Activated T-helper 17 cell treated with anti-CD3 and anti-CD28 coated beads, Interleukin-2, amount 50 U/mL, for 72 hours (primary cell): ENCODE measurements at regions not wholly inside any gene's neighbourhood (a gene's known extent, or its start where the extent isn't known, plus 50 kb on each side); places are given as distances from the start of the nearest gene placed in this dataset.

Experiments used
- ATAC-seq: fragments of 150-1000 bp; cut with Tn5 transposase; replicated peaks from 2 replicates; pipeline ENCODE4 v1.10.0; 2021; ENCODE audit warnings: mild to moderate bottlenecking, moderate library complexity
- H3K27ac Mint-ChIP-seq: one replicate; pipeline ENCODE4 v1.8.0; 2022; ENCODE audit warnings: mixed read lengths
- H3K27me3 Mint-ChIP-seq: one replicate; pipeline ENCODE4 v1.8.0; 2022; ENCODE audit warnings: mixed read lengths
- H3K36me3 Mint-ChIP-seq: one replicate; pipeline ENCODE4 v1.8.0; 2022; ENCODE audit warnings: low read depth, mild to moderate bottlenecking, mixed read lengths
- H3K4me1 Mint-ChIP-seq: one replicate; pipeline ENCODE4 v1.8.0; 2022; ENCODE audit warnings: mixed read lengths
- H3K4me3 Mint-ChIP-seq: one replicate; pipeline ENCODE4 v1.8.0; 2022; ENCODE audit warnings: mild to moderate bottlenecking, mixed read lengths
- H3K9me3 Mint-ChIP-seq: one replicate; pipeline ENCODE4 v1.8.0; 2022; ENCODE audit warnings: mixed read lengths

DNA sequence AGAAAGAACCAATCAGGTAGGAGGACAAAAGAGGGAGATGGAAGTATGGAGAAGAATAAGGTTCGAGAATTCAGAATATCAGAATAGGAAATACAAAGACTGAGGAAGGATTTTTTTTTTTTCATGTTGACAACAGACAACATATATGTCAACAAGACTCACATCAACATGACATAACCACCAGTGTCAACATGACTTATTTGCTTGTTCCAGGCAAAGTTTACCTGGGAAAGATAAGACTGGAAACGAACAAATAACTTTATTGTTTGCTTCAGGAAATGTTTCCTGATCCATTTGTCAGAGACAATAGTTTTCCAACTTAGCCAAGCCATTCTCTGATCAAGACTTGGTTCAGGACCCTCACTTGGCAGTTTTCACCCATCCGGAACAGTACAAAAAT is 321.9 kb upstream of the NETO1 start:
- H3K27ac Mint-ChIP-seq, result no peak overlapping the region
- ATAC-seq, result no peak
- no peaks in the 10 kb centered on the region for H3K27me3 Mint-ChIP-seq
- no peaks in the 10 kb centered on the region for H3K4me1 Mint-ChIP-seq
- H3K4me3 Mint-ChIP-seq, result no peak overlapping the region
- no peaks in the 10 kb centered on the region for H3K36me3 Mint-ChIP-seq
- H3K9me3 Mint-ChIP-seq, result peaks cover 27% of the 10 kb centered on the region

- H3K27me3 Mint-ChIP-seq, result no peaks in the 10 kb centered on the region
- H3K4me3 Mint-ChIP-seq, result no peak overlapping the region
- H3K36me3 Mint-ChIP-seq, result no peaks in the 10 kb centered on the region
- peaks cover 8% of the 10 kb centered on the region for H3K9me3 Mint-ChIP-seq
- no peaks in the 10 kb centered on the region for H3K4me1 Mint-ChIP-seq
- H3K27ac Mint-ChIP-seq, result no peak overlapping the region
- no peak for ATAC-seq
These were observed 300.4 kb upstream of the NETO1 start for GRCh38 chr18:73168236-73168635.

GRCh38 chr18:73164430-73164829 is 296.6 kb upstream of the NETO1 start:
- H3K36me3 Mint-ChIP-seq, result no peaks in the 10 kb centered on the region
- no peak overlapping the region for H3K27ac Mint-ChIP-seq
- H3K4me3 Mint-ChIP-seq, result no peak overlapping the region
- ATAC-seq, result no peak
- H3K9me3 Mint-ChIP-seq, result no peaks in the 10 kb centered on the region
- no peaks in the 10 kb centered on the region for H3K27me3 Mint-ChIP-seq
- no peaks in the 10 kb centered on the region for H3K4me1 Mint-ChIP-seq

GRCh38 chr18:73163236-73163635 is 295.4 kb upstream of the NETO1 start:
- no peak overlapping the region for H3K4me3 Mint-ChIP-seq
- no peak for ATAC-seq
- no peak overlapping the region for H3K27ac Mint-ChIP-seq
- H3K9me3 Mint-ChIP-seq, result no peaks in the 10 kb centered on the region
- no peaks in the 10 kb centered on the region for H3K27me3 Mint-ChIP-seq
- H3K36me3 Mint-ChIP-seq, result no peaks in the 10 kb centered on the region
- H3K4me1 Mint-ChIP-seq, result no peaks in the 10 kb centered on the region

DNA sequence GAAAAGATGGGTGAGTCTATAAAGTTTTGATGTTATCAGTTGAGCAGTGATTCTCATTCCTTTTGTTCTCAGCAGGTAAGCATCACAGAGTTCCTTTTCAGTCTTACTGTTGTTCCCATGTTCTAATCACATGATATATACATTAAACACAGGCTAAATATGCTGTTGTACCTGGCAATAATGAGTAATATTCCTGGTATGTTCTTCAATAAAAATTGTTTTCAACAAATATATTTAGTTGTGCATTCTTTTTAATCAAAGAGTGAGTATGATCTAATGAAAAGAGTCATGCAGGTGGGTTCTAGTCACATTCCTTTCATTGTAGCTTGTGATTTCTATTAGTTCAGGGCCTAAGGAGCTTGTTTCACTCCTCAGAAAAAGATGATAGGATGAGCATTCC is 288.3 kb upstream of the NETO1 start:
- H3K4me1 Mint-ChIP-seq, result no peaks in the 10 kb centered on the region
- H3K36me3 Mint-ChIP-seq, result no peaks in the 10 kb centered on the region
- H3K9me3 Mint-ChIP-seq, result peaks cover 3% of the 10 kb centered on the region
- no peak overlapping the region for H3K27ac Mint-ChIP-seq
- no peak overlapping the region for H3K4me3 Mint-ChIP-seq
- no peak for ATAC-seq
- no peaks in the 10 kb centered on the region for H3K27me3 Mint-ChIP-seq

DNA sequence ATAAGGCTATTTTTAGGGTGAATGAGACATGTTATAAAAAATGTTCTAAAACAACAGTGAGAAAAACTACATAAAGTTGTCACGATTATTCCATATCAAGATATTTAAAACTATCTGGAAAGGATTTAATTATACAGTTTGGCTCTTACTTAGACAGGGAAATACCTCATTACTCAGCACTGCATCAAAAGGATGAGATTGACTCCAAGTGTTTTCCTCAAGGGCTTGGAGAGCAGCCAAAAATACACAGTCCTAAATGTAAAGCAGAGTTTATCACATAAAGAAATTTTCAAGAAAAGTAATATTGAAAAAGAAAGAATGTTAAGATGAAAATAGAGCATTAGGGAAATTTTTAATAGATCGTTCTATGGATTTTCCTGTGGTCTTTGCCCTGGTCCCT is 285.5 kb upstream of the NETO1 start:
- Mint-ChIP-seq H3K27ac (no peak overlapping the region), H3K4me3 (no peak overlapping the region), H3K36me3 (no peaks in the 10 kb centered on the region), H3K4me1 (no peaks in the 10 kb centered on the region), H3K9me3 (peaks cover 7% of the 10 kb centered on the region), H3K27me3 (no peaks in the 10 kb centered on the region)
- no peak for ATAC-seq

- Mint-ChIP-seq H3K4me1 (no peaks in the 10 kb centered on the region), H3K9me3 (peaks cover 13% of the 10 kb centered on the region), H3K4me3 (no peak overlapping the region), H3K27ac (no peak overlapping the region), H3K36me3 (no peaks in the 10 kb centered on the region), H3K27me3 (no peaks in the 10 kb centered on the region)
- ATAC-seq, result no peak
These were observed 283.3 kb upstream of the NETO1 start for GRCh38 chr18:73151086-73151485.

DNA sequence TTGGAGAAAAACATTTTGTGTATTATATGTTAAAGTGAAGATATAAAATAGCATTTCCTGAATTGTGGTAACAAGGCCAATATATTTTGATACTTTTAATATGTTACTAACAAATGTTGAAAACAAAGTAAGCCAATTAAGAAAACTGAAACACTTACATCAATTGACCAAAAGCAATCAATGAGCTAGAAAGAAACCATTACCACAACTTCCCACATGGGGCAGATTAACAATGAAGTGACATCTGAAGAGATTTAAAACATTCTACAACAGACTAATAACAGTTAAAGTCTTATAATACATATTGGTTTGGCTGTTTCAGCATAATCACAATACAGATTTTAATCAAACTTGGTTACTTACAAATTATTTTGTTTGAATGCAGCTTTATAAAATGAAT is 282.4 kb upstream of the NETO1 start:
- no peak overlapping the region for H3K4me3 Mint-ChIP-seq
- H3K27ac Mint-ChIP-seq, result no peak overlapping the region
- no peaks in the 10 kb centered on the region for H3K36me3 Mint-ChIP-seq
- no peak for ATAC-seq
- H3K4me1 Mint-ChIP-seq, result no peaks in the 10 kb centered on the region
- H3K27me3 Mint-ChIP-seq, result no peaks in the 10 kb centered on the region
- peaks cover 13% of the 10 kb centered on the region for H3K9me3 Mint-ChIP-seq

DNA sequence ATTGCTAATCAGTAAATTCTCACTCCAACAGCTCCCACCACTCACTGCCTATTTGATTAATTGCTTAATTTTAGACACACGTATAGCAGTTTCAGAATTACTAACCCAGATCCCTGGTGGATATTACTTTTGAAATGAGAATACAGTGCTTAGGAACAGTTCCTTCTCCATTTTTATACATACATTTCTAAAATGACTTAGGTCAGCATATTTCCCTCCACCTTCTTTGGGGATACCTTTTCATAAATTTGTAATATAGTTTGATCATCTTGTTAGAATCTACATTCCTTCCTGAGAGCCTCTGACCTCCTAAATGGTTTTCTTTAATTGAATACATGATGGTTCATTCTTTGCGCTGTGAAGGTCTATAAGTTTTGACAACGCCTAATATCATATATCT is 279.8 kb upstream of the NETO1 start:
- ATAC-seq, result no peak
- no peaks in the 10 kb centered on the region for H3K36me3 Mint-ChIP-seq
- H3K9me3 Mint-ChIP-seq, result peaks cover 9% of the 10 kb centered on the region
- H3K4me3 Mint-ChIP-seq, result no peak overlapping the region
- no peak overlapping the region for H3K27ac Mint-ChIP-seq
- no peaks in the 10 kb centered on the region for H3K27me3 Mint-ChIP-seq
- no peaks in the 10 kb centered on the region for H3K4me1 Mint-ChIP-seq

DNA sequence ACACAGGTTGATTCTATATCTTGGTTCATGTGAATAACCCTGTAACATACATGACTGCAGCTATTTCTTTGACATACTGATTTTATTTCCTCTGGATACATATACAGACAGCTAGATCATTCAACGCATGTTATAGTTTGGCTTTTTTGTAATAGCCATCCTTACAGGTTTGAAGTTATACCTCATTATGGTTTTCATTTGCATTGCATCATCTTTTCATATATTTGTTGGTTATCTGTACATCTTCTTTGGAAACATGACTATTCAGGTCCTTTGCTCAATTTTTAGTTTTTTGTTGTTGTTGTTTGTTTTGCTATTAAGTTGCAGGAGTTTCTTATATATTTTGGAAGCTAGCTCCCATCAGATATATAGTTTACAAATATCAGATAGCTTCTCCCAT is 276.2 kb upstream of the NETO1 start:
- Mint-ChIP-seq H3K4me1 (no peaks in the 10 kb centered on the region), H3K27me3 (no peaks in the 10 kb centered on the region), H3K36me3 (no peaks in the 10 kb centered on the region), H3K27ac (no peak overlapping the region), H3K9me3 (peaks cover 9% of the 10 kb centered on the region), H3K4me3 (no peak overlapping the region)
- ATAC-seq, result no peak

DNA sequence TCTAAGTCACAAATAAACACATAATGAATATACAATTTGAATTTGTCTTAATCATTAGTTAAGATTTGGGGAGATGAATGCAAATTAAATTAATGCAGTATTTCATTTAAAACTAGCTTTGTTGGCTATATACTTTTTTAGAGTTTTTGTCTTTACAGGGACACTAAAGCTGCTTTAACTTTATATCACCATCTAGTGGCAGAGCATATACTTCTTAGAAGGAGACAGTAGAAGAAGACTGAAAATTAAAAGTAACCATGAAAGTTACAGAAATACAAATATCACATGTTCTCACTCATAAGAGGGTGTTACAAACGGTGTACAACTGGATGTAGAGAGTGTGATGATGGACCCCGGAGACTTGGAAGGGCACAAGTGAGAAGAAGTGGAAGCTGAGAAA is 268.3 kb upstream of the NETO1 start:
- Mint-ChIP-seq H3K36me3 (no peaks in the 10 kb centered on the region), H3K9me3 (peaks cover 9% of the 10 kb centered on the region), H3K27me3 (no peaks in the 10 kb centered on the region), H3K4me3 (no peak overlapping the region), H3K4me1 (no peaks in the 10 kb centered on the region), H3K27ac (no peak overlapping the region)
- ATAC-seq, result no peak

DNA sequence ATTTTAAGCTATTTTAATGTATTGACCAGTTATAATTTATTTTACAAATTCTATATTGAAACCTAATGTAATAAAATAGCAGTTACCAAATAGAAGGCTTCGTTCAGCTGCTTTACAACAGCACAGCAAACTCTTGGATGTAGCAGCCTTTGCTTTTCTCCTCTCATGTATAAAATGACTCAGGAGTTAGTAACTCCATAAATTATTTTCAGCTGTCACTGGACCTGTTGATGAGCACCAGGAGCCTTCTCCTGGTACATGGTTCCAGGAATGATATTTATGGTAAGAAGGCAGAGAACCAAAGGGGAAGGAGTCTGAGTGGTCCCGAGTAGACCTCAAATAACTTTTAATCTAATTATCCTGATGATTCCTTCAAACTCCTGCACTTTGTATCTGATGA is 256.4 kb upstream of the NETO1 start:
- ATAC-seq, result no peak
- Mint-ChIP-seq H3K27me3 (no peaks in the 10 kb centered on the region), H3K9me3 (peaks cover 16% of the 10 kb centered on the region), H3K27ac (no peak overlapping the region), H3K36me3 (no peaks in the 10 kb centered on the region), H3K4me1 (no peaks in the 10 kb centered on the region), H3K4me3 (no peak overlapping the region)

DNA sequence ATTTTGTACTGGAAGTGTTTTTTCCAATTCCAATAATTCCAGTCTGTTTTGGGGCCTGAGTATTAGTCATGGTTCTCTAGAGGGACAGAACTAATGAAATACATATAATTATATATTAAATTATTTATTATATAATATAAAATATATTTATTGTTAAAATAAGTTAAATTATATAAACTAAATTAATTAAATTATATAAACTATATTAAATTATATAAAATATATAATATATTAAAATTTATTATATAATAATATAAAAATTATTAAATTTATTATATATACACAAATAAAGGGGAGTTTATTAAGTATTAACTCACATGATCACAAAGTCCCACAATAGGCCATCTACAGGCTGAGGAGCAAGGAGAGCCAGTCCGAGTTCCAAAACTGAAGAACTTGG is 253.4 kb upstream of the NETO1 start:
- Mint-ChIP-seq H3K27me3 (no peaks in the 10 kb centered on the region), H3K9me3 (peaks cover 10% of the 10 kb centered on the region), H3K4me1 (no peaks in the 10 kb centered on the region), H3K4me3 (no peak overlapping the region), H3K36me3 (no peaks in the 10 kb centered on the region), H3K27ac (no peak overlapping the region)
- ATAC-seq, result no peak

- peaks cover 10% of the 10 kb centered on the region for H3K9me3 Mint-ChIP-seq
- no peak overlapping the region for H3K4me3 Mint-ChIP-seq
- no peak for ATAC-seq
- no peaks in the 10 kb centered on the region for H3K4me1 Mint-ChIP-seq
- no peak overlapping the region for H3K27ac Mint-ChIP-seq
- H3K36me3 Mint-ChIP-seq, result no peaks in the 10 kb centered on the region
- H3K27me3 Mint-ChIP-seq, result no peaks in the 10 kb centered on the region
These were observed 252.8 kb upstream of the NETO1 start for GRCh38 chr18:73120626-73121025.

GRCh38 chr18:73119574-73119973 is 251.8 kb upstream of the NETO1 start:
- H3K4me3 Mint-ChIP-seq, result no peak overlapping the region
- no peaks in the 10 kb centered on the region for H3K4me1 Mint-ChIP-seq
- no peak overlapping the region for H3K27ac Mint-ChIP-seq
- H3K9me3 Mint-ChIP-seq, result peaks cover 6% of the 10 kb centered on the region
- no peaks in the 10 kb centered on the region for H3K27me3 Mint-ChIP-seq
- ATAC-seq, result no peak
- H3K36me3 Mint-ChIP-seq, result no peaks in the 10 kb centered on the region

- H3K36me3 Mint-ChIP-seq, result no peaks in the 10 kb centered on the region
- H3K27me3 Mint-ChIP-seq, result no peaks in the 10 kb centered on the region
- peaks cover 4% of the 10 kb centered on the region for H3K9me3 Mint-ChIP-seq
These were observed 250.5 kb upstream of the NETO1 start for GRCh38 chr18:73118121-73118816.

More at GRCh38 chr18:73118121-73118816, 250.5 kb upstream of the NETO1 start:
- Mint-ChIP-seq H3K4me3 (no peak overlapping the region), H3K4me1 (no peaks in the 10 kb centered on the region), H3K27ac (no peak overlapping the region)
- no peak for ATAC-seq
